Naive thymus-derived CD4-positive, alpha-beta T cell (primary cell): ENCODE measurements at regions not wholly inside any gene's neighbourhood (a gene's known extent, or its start where the extent isn't known, plus 50 kb on each side); places are given as distances from the start of the nearest gene placed in this dataset.
"Not testable (repeated sequence)": the region's sequence is repeated elsewhere in the genome, so short reads cannot be mapped to it uniquely, and the experiment has no call there.

ENCODE experiments used
- ATAC-seq: fragments of 150-1000 bp; cut with Tn5 transposase; 2 replicates; pipeline ENCODE4 v1.10.0; 2021; ENCODE audit warnings: mild to moderate bottlenecking, moderate library complexity
- CTCF ChIA-PET: fragments of 350-600 bp; sonication (Branson Sonifier 250); formaldehyde crosslinking; loops from one replicate; lab custom pipeline; 2021; ENCODE audit warnings: antibody characterized with exemption; lab: Charles Lee
- POLR2A ChIA-PET: fragments of 350-600 bp; sonication (Branson Sonifier 250); formaldehyde crosslinking; loops from one replicate; lab custom pipeline; 2021; ENCODE audit warnings: antibody characterized with exemption, inconsistent platforms; lab: Charles Lee
- DNase-seq, 9 donors: peaks; one replicate each; pipeline versions ENCODE4 v3.0.0 to v3.0.0-alpha.2; 2020 to 2022; ENCODE audit warnings: mixed read lengths in 1 of 9
- H3K27ac ChIP-seq: one replicate; pipeline ENCODE4 v1.7.0; 2013; ENCODE audit warnings: mild to moderate bottlenecking, low read depth, low read length, moderate library complexity
- H3K27me3 ChIP-seq, 2 donors: one replicate each; pipeline ENCODE4 v1.7.0; 2013; ENCODE audit warnings: low read length in 2 of 2, mild to moderate bottlenecking in 2 of 2, moderate library complexity in 2 of 2; ENCODE audit not compliant: control insufficient read depth in 2 of 2, insufficient read depth in 2 of 2
- H3K36me3 ChIP-seq, 3 experiments: 1 replicate in 2 of 3; 2 replicates in 1 of 3; pipeline ENCODE4 v1.7.0; 2013; ENCODE audit warnings: low read length in 3 of 3, mild to moderate bottlenecking in 3 of 3, moderate library complexity in 1 of 3; ENCODE audit not compliant: insufficient read depth in 3 of 3, control insufficient read depth in 2 of 3
- H3K4me1 ChIP-seq, 2 donors: one replicate each; pipeline ENCODE4 v1.7.0; 2013; ENCODE audit warnings: low read length in 2 of 2, mild to moderate bottlenecking in 2 of 2, moderate library complexity in 1 of 2; ENCODE audit not compliant: control insufficient read depth in 2 of 2, insufficient read depth in 2 of 2
- H3K4me3 ChIP-seq: 2 replicates; pipeline ENCODE4 v1.7.0; 2013; ENCODE audit warnings: mild to moderate bottlenecking, low read length
- H3K9me3 ChIP-seq, 3 experiments: 1 replicate in 2 of 3; 2 replicates in 1 of 3; pipeline ENCODE4 v1.7.0; 2013; ENCODE audit warnings: low read length in 3 of 3; ENCODE audit not compliant: control insufficient read depth in 2 of 3
- H3K27ac Mint-ChIP-seq, 9 donors: one replicate each; pipeline ENCODE4 v1.8.0; 2020 to 2022; ENCODE audit warnings: mixed read lengths in 9 of 9, mild to moderate bottlenecking in 8 of 9, moderate library complexity in 5 of 9, inconsistent platforms in 2 of 9
- H3K27me3 Mint-ChIP-seq, 5 donors: one replicate each; pipeline ENCODE4 v1.8.0; 2021 to 2022; ENCODE audit warnings: mixed read lengths in 5 of 5, mild to moderate bottlenecking in 1 of 5
- H3K36me3 Mint-ChIP-seq, 5 donors: one replicate each; pipeline ENCODE4 v1.8.0; 2020 to 2022; ENCODE audit warnings: mixed read lengths in 5 of 5, mild to moderate bottlenecking in 3 of 5, inconsistent platforms in 1 of 5
- H3K4me1 Mint-ChIP-seq, 7 donors: one replicate each; pipeline ENCODE4 v1.8.0; 2020 to 2022; ENCODE audit warnings: mixed read lengths in 7 of 7, mild to moderate bottlenecking in 3 of 7, inconsistent platforms in 1 of 7
- H3K4me3 Mint-ChIP-seq, 10 donors: one replicate each; pipeline ENCODE4 v1.8.0; 2020 to 2022; ENCODE audit warnings: mild to moderate bottlenecking in 10 of 10, mixed read lengths in 10 of 10, moderate library complexity in 6 of 10, inconsistent platforms in 2 of 10
- H3K9me3 Mint-ChIP-seq, 11 donors: one replicate each; pipeline ENCODE4 v1.8.0; 2020 to 2022; ENCODE audit warnings: mixed read lengths in 11 of 11, mild to moderate bottlenecking in 4 of 11, inconsistent platforms in 1 of 11, moderate library complexity in 1 of 11
- intact Hi-C, 2 donors: fragments of 100-400 bp; cut with micrococcal nuclease; formaldehyde crosslinking; loops; one replicate each; pipeline ENCODE4 v1.15.1; 2023

DNA sequence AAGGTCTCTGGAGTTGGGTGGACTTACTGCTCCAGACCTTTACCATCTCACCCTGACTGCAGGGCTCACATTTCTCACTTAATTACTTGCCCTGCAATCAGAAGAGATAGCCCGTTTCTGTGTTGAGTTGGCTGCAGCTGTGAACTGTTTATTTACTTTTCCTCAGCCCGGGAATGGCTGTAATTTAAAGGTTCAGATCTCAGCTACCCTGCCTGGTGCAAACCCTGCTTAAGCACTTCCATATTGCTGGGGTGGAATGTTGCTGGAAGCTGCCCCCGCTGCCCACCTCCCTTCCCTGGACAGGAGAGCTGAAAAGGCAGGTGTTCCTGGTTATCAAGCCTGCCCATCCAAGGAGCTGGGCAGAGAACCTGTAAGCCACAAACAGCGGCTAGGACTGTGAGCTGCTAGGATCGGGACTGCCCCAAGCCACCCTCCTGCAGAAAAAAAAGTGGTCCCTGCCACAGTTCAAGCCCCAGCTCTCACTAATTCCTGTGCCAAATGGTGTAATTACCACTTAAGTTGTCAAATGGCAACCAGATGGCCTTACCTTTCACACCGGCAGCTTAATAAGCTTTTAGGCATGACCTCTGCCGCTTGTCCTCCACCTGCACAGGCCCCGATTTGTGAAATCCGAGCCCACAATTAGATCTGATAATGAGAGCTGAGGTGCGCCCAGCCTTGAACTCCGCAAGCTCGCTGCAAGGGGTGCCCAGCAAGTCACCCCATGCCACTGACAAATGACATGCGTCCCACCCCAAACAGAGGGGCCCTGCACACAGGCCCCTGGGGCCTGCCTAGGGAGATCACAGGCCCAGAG, 269.8 kb downstream of the C16orf95 start:
- H3K4me3 Mint-ChIP-seq = no peak overlapping the region
- peaks cover 0 to 2% (median 0%) of the 10 kb centered on the region in 7 donors for H3K4me1 Mint-ChIP-seq
- Histone ChIP-seq H3K4me1 (no peaks in the 10 kb centered on the region), H3K36me3 (no peaks in the 10 kb centered on the region), H3K27ac (no peak overlapping the region), H3K27me3 (no peaks in the 10 kb centered on the region), H3K4me3 (no peak overlapping the region), H3K9me3 (no peaks in the 10 kb centered on the region)
- DNase-seq (no peak), ATAC-seq (no peak)
- CTCF ChIA-PET = no interaction called here
- peaks cover 4 to 20% (median 9%) of the 10 kb centered on the region in 5 donors for H3K27me3 Mint-ChIP-seq
- intact Hi-C loops = no loop called here
- POLR2A ChIA-PET = no interaction called here
- H3K36me3 Mint-ChIP-seq = no peaks in the 10 kb centered on the region
- H3K9me3 Mint-ChIP-seq = peaks cover 0 to 3% (median 0%) of the 10 kb centered on the region in 11 donors
- H3K27ac Mint-ChIP-seq = no peak overlapping the region

DNA sequence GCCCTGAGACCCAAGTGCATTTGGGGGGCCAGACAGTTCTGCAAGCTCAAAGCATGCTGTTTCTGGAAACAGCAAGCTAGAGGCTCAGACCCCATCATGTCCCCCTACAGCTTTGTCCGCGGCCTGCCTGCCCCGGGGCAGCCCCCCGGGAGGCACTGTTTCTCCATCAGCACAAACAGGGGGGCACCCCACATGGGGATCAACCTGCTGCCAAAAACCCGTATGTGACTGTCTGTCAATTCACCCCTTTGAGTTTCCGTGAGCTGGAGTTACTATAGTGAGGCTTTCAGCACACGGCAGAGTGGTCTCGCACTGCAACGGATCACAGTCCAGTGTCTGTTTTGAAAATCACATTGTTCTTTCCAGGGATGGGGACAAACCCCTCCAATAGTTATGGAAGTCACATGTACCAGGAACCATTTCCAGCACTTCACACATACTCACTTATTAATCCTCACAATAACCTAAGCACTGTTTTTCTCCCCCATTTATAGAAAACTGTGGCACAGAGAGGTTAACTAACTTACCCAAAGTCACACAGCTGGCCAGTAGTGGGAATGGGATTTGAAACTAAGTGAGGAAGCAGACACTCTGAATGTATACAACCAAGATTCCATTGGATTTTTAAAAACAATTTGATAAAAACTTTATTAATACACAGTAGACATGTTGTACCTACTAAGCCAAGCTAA, 269.0 kb downstream of the C16orf95 start:
- ChIA-PET CTCF (no interaction called here), POLR2A (no interaction called here)
- Mint-ChIP-seq H3K27ac (no peak overlapping the region), H3K4me1 (peaks cover 0 to 2% (median 0%) of the 10 kb centered on the region in 7 donors), H3K9me3 (peaks cover 0 to 5% (median 0%) of the 10 kb centered on the region in 11 donors), H3K36me3 (no peaks in the 10 kb centered on the region), H3K27me3 (peaks cover 5 to 24% (median 11%) of the 10 kb centered on the region in 5 donors), H3K4me3 (no peak overlapping the region)
- DNase-seq (no peak), ATAC-seq (no peak)
- no peaks in the 10 kb centered on the region for H3K9me3 ChIP-seq
- no peaks in the 10 kb centered on the region for H3K36me3 ChIP-seq
- no peaks in the 10 kb centered on the region for H3K4me1 ChIP-seq
- no peak overlapping the region for H3K27ac ChIP-seq
- H3K4me3 ChIP-seq = no peak overlapping the region
- no peaks in the 10 kb centered on the region for H3K27me3 ChIP-seq
- intact Hi-C loops = no loop called here

DNA sequence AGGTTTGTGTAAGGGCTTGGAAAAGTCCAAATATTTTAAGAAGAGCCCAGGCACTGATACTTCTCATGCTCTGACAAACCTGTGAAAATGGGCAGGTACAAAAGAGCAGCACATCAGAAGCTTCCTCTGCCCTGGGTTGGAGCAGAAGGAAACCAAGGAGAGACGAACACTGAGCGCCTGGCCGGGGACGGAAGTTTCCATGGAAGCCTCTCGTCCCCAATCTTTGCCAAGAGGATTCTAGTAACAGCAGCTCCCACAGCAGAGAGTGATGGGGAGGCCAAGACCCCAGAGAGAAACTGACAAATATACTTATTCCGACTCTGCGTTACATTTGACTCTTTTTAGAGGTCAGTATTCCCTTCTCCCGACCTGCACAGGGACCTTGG, 268.5 kb downstream of the C16orf95 start:
- CTCF ChIA-PET = no interaction called here
- Mint-ChIP-seq H3K9me3 (peaks cover 0 to 6% (median 0%) of the 10 kb centered on the region in 11 donors), H3K27ac (peak overlapping the region in 1 of 9 donors; percentile 17), H3K36me3 (no peaks in the 10 kb centered on the region), H3K4me1 (peaks cover 0 to 1% (median 0%) of the 10 kb centered on the region in 7 donors), H3K4me3 (no peak overlapping the region), H3K27me3 (peaks cover 6 to 24% (median 12%) of the 10 kb centered on the region in 5 donors)
- no peak overlapping the region for H3K4me3 ChIP-seq
- H3K27ac ChIP-seq = no peak overlapping the region
- POLR2A ChIA-PET = no interaction called here
- no peaks in the 10 kb centered on the region for H3K4me1 ChIP-seq
- no peaks in the 10 kb centered on the region for H3K27me3 ChIP-seq
- DNase-seq (no peak), ATAC-seq (no peak)
- intact Hi-C loops = no loop called here
- no peaks in the 10 kb centered on the region for H3K9me3 ChIP-seq
- no peaks in the 10 kb centered on the region for H3K36me3 ChIP-seq

DNA sequence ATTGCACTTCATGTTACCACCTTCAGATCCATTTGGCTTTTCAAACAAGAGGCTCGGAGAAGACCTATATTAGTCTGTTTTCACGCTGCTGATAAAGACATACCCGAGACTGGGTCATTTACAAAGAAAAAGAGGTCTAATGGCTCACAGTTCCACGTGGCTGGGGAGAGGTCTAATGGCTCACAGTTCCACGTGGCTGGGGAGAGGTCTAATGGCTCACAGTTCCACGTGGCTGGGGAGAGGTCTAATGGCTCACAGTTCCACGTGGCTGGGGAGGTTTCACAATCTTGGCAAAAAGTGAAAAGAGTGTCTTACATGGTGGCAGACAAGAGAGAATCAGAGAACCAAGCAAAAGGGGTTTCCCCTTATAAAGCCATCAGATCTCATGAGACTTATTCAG, 268.0 kb downstream of the C16orf95 start:
- H3K27me3 ChIP-seq, H3K4me3 ChIP-seq, H3K36me3 ChIP-seq, intact Hi-C loops, CTCF ChIA-PET, H3K36me3 Mint-ChIP-seq, H3K4me1 Mint-ChIP-seq, H3K27ac Mint-ChIP-seq, ATAC-seq, DNase-seq, H3K9me3 Mint-ChIP-seq, H3K9me3 ChIP-seq, H3K27ac ChIP-seq, H3K4me3 Mint-ChIP-seq, POLR2A ChIA-PET, H3K4me1 ChIP-seq: not testable (repeated sequence)
- peaks cover 9 to 23% (median 13%) of the 10 kb centered on the region in 5 donors for H3K27me3 Mint-ChIP-seq

DNA sequence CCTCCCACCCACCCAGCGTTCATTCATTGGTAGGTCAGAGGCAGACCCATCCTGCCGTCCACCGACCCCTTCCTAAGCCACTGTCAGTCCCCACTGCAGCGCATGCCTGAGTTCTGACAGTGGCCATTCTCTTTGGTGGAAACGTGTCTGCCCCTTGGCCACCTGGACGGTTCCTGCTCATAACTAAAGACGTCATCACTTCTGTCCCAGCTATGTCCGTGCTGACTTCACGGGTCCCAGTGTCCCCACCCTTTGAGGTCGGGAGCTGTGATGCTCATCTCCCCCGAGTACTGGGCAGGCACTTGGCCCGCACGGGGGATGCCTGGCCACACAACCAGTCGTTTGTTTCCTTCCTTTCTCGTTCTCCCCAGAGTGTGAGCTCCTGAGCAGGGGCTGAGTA, 267.1 kb downstream of the C16orf95 start:
- Histone ChIP-seq H3K4me1 (no peaks in the 10 kb centered on the region), H3K27ac (no peak overlapping the region), H3K4me3 (no peak overlapping the region), H3K9me3 (no peaks in the 10 kb centered on the region), H3K27me3 (no peaks in the 10 kb centered on the region), H3K36me3 (no peaks in the 10 kb centered on the region)
- CTCF ChIA-PET = no interaction called here
- POLR2A ChIA-PET = no interaction called here
- no peak for DNase-seq
- H3K9me3 Mint-ChIP-seq = peaks cover 0 to 15% (median 3%) of the 10 kb centered on the region in 11 donors
- peaks cover 9 to 29% (median 19%) of the 10 kb centered on the region in 5 donors for H3K27me3 Mint-ChIP-seq
- H3K36me3 Mint-ChIP-seq = peaks cover 0 to 4% (median 0%) of the 10 kb centered on the region in 5 donors
- intact Hi-C loops = no loop called here
- H3K4me3 Mint-ChIP-seq = no peak overlapping the region
- peaks cover 0 to 1% (median 0%) of the 10 kb centered on the region in 7 donors for H3K4me1 Mint-ChIP-seq
- ATAC-seq = no peak
- no peak overlapping the region for H3K27ac Mint-ChIP-seq

DNA sequence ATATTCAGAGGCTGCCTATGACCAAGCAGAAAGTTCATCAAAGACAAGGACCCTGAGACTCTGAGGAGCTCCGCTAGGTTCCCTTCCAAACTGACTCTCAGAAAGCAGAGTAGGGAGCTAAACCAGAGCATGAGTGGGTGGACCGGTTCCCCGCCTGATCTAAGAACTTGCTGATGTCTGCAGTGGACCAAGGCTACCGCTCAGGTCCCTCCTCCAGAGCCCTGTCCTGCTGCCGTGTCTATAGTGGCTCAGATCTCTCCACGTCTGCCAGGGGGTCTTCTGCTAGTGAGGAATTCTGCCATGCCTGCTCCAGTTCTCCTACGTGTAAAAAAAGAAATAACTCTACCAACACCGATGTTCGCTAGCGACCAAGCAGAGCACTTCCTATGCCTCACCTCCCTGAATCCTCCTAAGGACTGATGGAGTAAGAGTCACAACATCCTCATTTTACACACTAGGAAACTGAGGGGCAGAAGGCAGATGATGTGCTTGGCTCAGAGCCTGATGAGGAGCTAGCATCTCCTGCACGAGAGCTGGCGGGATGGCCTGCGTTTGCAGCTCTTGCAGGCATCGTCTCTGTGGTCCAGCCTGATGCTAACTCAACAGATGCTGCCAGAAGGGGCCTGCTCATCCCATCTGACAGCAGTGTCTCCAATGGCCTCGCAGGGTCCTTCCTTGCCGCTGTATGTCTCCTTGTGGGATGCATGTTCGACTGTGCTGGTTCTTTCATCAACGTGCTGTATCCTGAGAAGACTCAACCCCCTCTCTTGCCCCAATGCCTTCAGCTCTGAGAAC, 265.5 kb downstream of the C16orf95 start:
- no peak overlapping the region for H3K27ac Mint-ChIP-seq
- no peak overlapping the region for H3K4me3 ChIP-seq
- peaks cover 0 to 4% (median 0%) of the 10 kb centered on the region in 5 donors for H3K36me3 Mint-ChIP-seq
- DNase-seq = no peak
- no peak overlapping the region for H3K4me3 Mint-ChIP-seq
- ATAC-seq = no peak
- H3K4me1 ChIP-seq = no peaks in the 10 kb centered on the region
- H3K9me3 Mint-ChIP-seq = peaks cover 0 to 17% (median 3%) of the 10 kb centered on the region in 11 donors
- no peaks in the 10 kb centered on the region for H3K36me3 ChIP-seq
- no peaks in the 10 kb centered on the region for H3K4me1 Mint-ChIP-seq
- ChIA-PET POLR2A (no interaction called here), CTCF (no interaction called here)
- H3K9me3 ChIP-seq = no peaks in the 10 kb centered on the region
- intact Hi-C loops = no loop called here
- no peaks in the 10 kb centered on the region for H3K27me3 ChIP-seq
- H3K27ac ChIP-seq = no peak overlapping the region
- peaks cover 9 to 36% (median 26%) of the 10 kb centered on the region in 5 donors for H3K27me3 Mint-ChIP-seq
